Activated CD4-positive, alpha-beta T cell treated with anti-CD3 and anti-CD28 coated beads, Interleukin-2, Interleukin-6, amounts not matched to agents 100 ng/mL and 50 ng/mL, durations not matched to agents 16 hours and 8 hours (primary cell): ENCODE measurements at regions not wholly inside any gene's neighbourhood (a gene's known extent, or its start where the extent isn't known, plus 50 kb on each side); places are given as distances from the start of the nearest gene placed in this dataset.

Experiments
- DNase-seq: peaks from one replicate; pipeline ENCODE4 v3.0.0-alpha.2; 2020

- no peak for DNase-seq
Measured at GRCh38 chr11:109865548-109866186, 227.5 kb upstream of the ZC3H12C start.

GRCh38 chr11:109867784-109868183, 225.4 kb upstream of the ZC3H12C start:
- DNase-seq, result no peak

GRCh38 chr11:109869536-109869935, 223.7 kb upstream of the ZC3H12C start:
- no peak for DNase-seq

- DNase-seq, result no peak
Measured at GRCh38 chr11:109870297-109870696, 222.9 kb upstream of the ZC3H12C start.

- no peak for DNase-seq
Measured at GRCh38 chr11:109877043-109877442, 216.1 kb upstream of the ZC3H12C start.

GRCh38 chr11:109884501-109884900, 208.7 kb upstream of the ZC3H12C start:
- no peak for DNase-seq

GRCh38 chr11:109885006-109885405, 208.2 kb upstream of the ZC3H12C start:
- DNase-seq, result no peak

GRCh38 chr11:109892321-109892794, 200.8 kb upstream of the ZC3H12C start:
- no peak for DNase-seq

- no peak for DNase-seq
Measured at GRCh38 chr11:109894242-109894641, 198.9 kb upstream of the ZC3H12C start.

GRCh38 chr11:109898592-109898991, 194.6 kb upstream of the ZC3H12C start:
- no peak for DNase-seq

- DNase-seq, result no peak
Measured at GRCh38 chr11:109902764-109903433, 190.3 kb upstream of the ZC3H12C start.

GRCh38 chr11:109911488-109911887, 181.7 kb upstream of the ZC3H12C start:
- DNase-seq, result peak; percentile 1

- DNase-seq, result no peak
Measured at GRCh38 chr11:109914038-109914437, 179.2 kb upstream of the ZC3H12C start.

GRCh38 chr11:109914809-109915653, 178.2 kb upstream of the ZC3H12C start:
- no peak for DNase-seq

GRCh38 chr11:109926941-109927340, 166.3 kb upstream of the ZC3H12C start:
- DNase-seq, result no peak

- DNase-seq, result no peak
Measured at GRCh38 chr11:109929308-109929707, 163.9 kb upstream of the ZC3H12C start.

- DNase-seq, result no peak
Measured at GRCh38 chr11:109933126-109933525, 160.1 kb upstream of the ZC3H12C start.

- no peak for DNase-seq
Measured at GRCh38 chr11:109934151-109934550, 159.0 kb upstream of the ZC3H12C start.

- DNase-seq, result no peak
Measured at GRCh38 chr11:109936661-109937180, 156.5 kb upstream of the ZC3H12C start.

GRCh38 chr11:109937968-109938367, 155.2 kb upstream of the ZC3H12C start:
- DNase-seq, result no peak

- peak; percentile 9 for DNase-seq
Measured at GRCh38 chr11:109939166-109939810, 153.9 kb upstream of the ZC3H12C start.

- DNase-seq, result no peak
Measured at GRCh38 chr11:109940816-109941215, 152.4 kb upstream of the ZC3H12C start.
